SK-N-SH (cell line): ENCODE measurements at regions not wholly inside any gene's neighbourhood (a gene's known extent, or its start where the extent isn't known, plus 50 kb on each side); places are given as distances from the start of the nearest gene placed in this dataset.
"Not testable (repeated sequence)": the region's sequence is repeated elsewhere in the genome, so short reads cannot be mapped to it uniquely, and the experiment has no call there.

Experiments used
- CTCF ChIA-PET: fragments of 300-600, 350-600 bp; formaldehyde crosslinking; extraction: SDS; loops from one replicate; lab custom pipeline; 2021; lab: Yijun Ruan, JAX
- POLR2A ChIA-PET: fragments of 350-600 bp; sonication (Branson Sonifier 250); formaldehyde crosslinking; extraction: SDS; loops from one replicate; lab custom pipeline; 2020; ENCODE audit warnings: antibody characterized with exemption, inconsistent platforms; lab: Yijun Ruan, JAX
- DNase-seq: peaks from one replicate; pipeline ENCODE4 v3.0.0; 2012
- H2AFZ ChIP-seq: fragments of 200-600 bp; sonication (generic); 2 replicates; pipeline ENCODE4 v1.8.1; 2016; ENCODE audit warnings: antibody characterized with exemption, mild to moderate bottlenecking, low read depth
- H3F3A ChIP-seq: fragments of 200-600 bp; sonication (generic); replicated peaks from 2 replicates; pipeline ENCODE3; 2016; ENCODE audit warnings: antibody characterized with exemption, mild to moderate bottlenecking; ENCODE audit not compliant: insufficient read depth
- H3K27ac ChIP-seq, 2 experiments: fragments of 200-500 bp in 1 of 2; fragments of 200-600 bp in 1 of 2; sonication (Bioruptor generic) in 1 of 2; sonication (generic), shearing (Covaris generic) in 1 of 2; 2 replicates each; pipeline versions ENCODE4 v1.5.1 to v1.6.1; 2014 to 2016; ENCODE audit warnings: low read depth in 2 of 2, inconsistent platforms in 1 of 2, low read length in 1 of 2, mild to moderate bottlenecking in 1 of 2, mixed read lengths in 1 of 2
- H3K27me3 ChIP-seq: fragments of 200-600 bp; sonication (generic), shearing (Covaris generic); 2 replicates; pipeline ENCODE4 v1.6.1; 2016; ENCODE audit warnings: mixed run types; ENCODE audit not compliant: insufficient read depth
- H3K36me3 ChIP-seq, 2 experiments: fragments of 200-500 bp in 1 of 2; fragments of 200-600 bp in 1 of 2; sonication (Bioruptor generic) in 1 of 2; sonication (generic) in 1 of 2; replicated peaks in 1 of 2; 2 replicates each; pipeline versions ENCODE3 to v1.5.1; 2014 to 2016; ENCODE audit warnings: low read length in 1 of 2, mild to moderate bottlenecking in 1 of 2; ENCODE audit not compliant: insufficient read depth in 2 of 2, control insufficient read depth in 1 of 2
- H3K4me1 ChIP-seq, 2 experiments: fragments of 200-500 bp in 1 of 2; fragments of 200-600 bp in 1 of 2; sonication (Bioruptor generic) in 1 of 2; sonication (generic), shearing (Covaris generic) in 1 of 2; 2 replicates each; pipeline versions ENCODE4 v1.5.1 to v1.6.1; 2014 to 2016; ENCODE audit warnings: low read depth in 1 of 2, low read length in 1 of 2, mixed run types in 1 of 2; ENCODE audit not compliant: insufficient read depth in 2 of 2, control insufficient read depth in 1 of 2
- H3K4me2 ChIP-seq: fragments of 200-600 bp; sonication (generic), shearing (Covaris generic); 2 replicates; pipeline ENCODE4 v1.6.1; 2017; ENCODE audit warnings: mixed run types
- H3K4me3 ChIP-seq, 2 experiments: fragments of 200-500 bp in 1 of 2; fragments of 200-600 bp in 1 of 2; sonication (Bioruptor generic) in 1 of 2; sonication (generic), shearing (Covaris generic) in 1 of 2; 2 replicates each; pipeline versions ENCODE4 v1.5.1 to v1.8.1; 2014 to 2016; ENCODE audit warnings: low read depth in 2 of 2, inconsistent platforms in 1 of 2, low read length in 1 of 2, mild to moderate bottlenecking in 1 of 2, mixed read lengths in 1 of 2, moderate library complexity in 1 of 2
- H3K79me2 ChIP-seq: fragments of 200-600 bp; sonication (generic); 2 replicates; pipeline ENCODE4 v1.8.1; 2017; ENCODE audit warnings: mild to moderate bottlenecking; ENCODE audit not compliant: insufficient read depth
- H3K9ac ChIP-seq: fragments of 200-600 bp; sonication (generic); 2 replicates; pipeline ENCODE4 v1.6.1; 2017; ENCODE audit warnings: mixed run types
- H3K9me2 ChIP-seq: fragments of 200-600 bp; sonication (generic); 2 replicates; pipeline ENCODE4 v1.6.1; 2017; ENCODE audit warnings: mixed run types
- H3K9me3 ChIP-seq: fragments of 200-600 bp; sonication (generic); 2 replicates; pipeline ENCODE4 v1.6.1; 2017; ENCODE audit warnings: mixed run types, mild to moderate bottlenecking, moderate library complexity
- H4K20me1 ChIP-seq: fragments of 200-600 bp; sonication (generic); 2 replicates; pipeline ENCODE4 v1.6.1; 2017; ENCODE audit warnings: mild to moderate bottlenecking, mixed run types; ENCODE audit not compliant: insufficient read depth
- ELF1 ChIP-seq: IDR thresholded peaks from 2 replicates; pipeline ENCODE4 v1.4.0; 2012
- FOXJ3 ChIP-seq: sonication (generic); formaldehyde crosslinking; IDR thresholded peaks from 2 replicates; pipeline ENCODE4 v1.5.1; 2020; ENCODE audit warnings: mild to moderate bottlenecking, missing genetic modification reagents
- MXI1 ChIP-seq: IDR thresholded peaks from 2 replicates; pipeline ENCODE4 v1.6.1; 2012; ENCODE audit warnings: mild to moderate bottlenecking, low read depth, low read length, improper control_type of control experiment
- REST ChIP-seq: IDR thresholded peaks from 2 replicates; pipeline ENCODE4 v1.6.1; 2012; ENCODE audit warnings: mild to moderate bottlenecking, low read depth, low read length, moderate library complexity
- RFX5 ChIP-seq: IDR thresholded peaks from 2 replicates; pipeline ENCODE4 v1.6.1; 2012; ENCODE audit warnings: mild to moderate bottlenecking, improper control_type of control experiment, low read length
- RXRA ChIP-seq: IDR thresholded peaks from 2 replicates; pipeline ENCODE4 v1.4.0; 2012; ENCODE audit warnings: low read depth, mild to moderate bottlenecking, borderline replicate concordance
- TAF1 ChIP-seq: IDR thresholded peaks from 2 replicates; pipeline ENCODE4 v1.6.1; 2012; ENCODE audit warnings: low read depth, mild to moderate bottlenecking, low read length, moderate library complexity, borderline replicate concordance
- TEAD4 ChIP-seq: IDR thresholded peaks from 2 replicates; pipeline ENCODE4 v1.4.0; 2012; ENCODE audit warnings: mild to moderate bottlenecking, borderline replicate concordance; ENCODE audit not compliant: insufficient read depth
- YY1 ChIP-seq: IDR thresholded peaks from 2 replicates; pipeline ENCODE4 v1.4.0; 2012; ENCODE audit warnings: low read depth, mild to moderate bottlenecking
- WGBS: methylation state at CpG from one replicate; pipeline ENCODE4 v1.1.6; 2017; ENCODE audit warnings: low lambda C conversion rate; 5-methylcytosine and 5-hydroxymethylcytosine counted together
- TF ChIP-seq, protein P1 (sequence below): fragments of 150-350 bp; IDR thresholded peaks from 2 replicates; pipeline ENCODE4 v1.6.1; 2016; ENCODE audit warnings: mild to moderate bottlenecking, low read depth, low read length

- WGBS, result 67% methylated on average over 4 of the region's 4 CpGs
- Histone ChIP-seq H3K4me1 (peaks cover 0 to 9% of the 10 kb centered on the region in 2 experiments; a peak in 1 of 4 replicates), H2AFZ (no peak overlapping the region), H3K27ac (no peak overlapping the region), H4K20me1 (no peaks in the 10 kb centered on the region), H3K9ac (no peak overlapping the region), H3K27me3 (no peaks in the 10 kb centered on the region), H3F3A (no peaks in the 10 kb centered on the region), H3K36me3 (no peaks in the 10 kb centered on the region), H3K79me2 (no peaks in the 10 kb centered on the region), H3K4me3 (no peak overlapping the region), H3K4me2 (no peak overlapping the region), H3K9me2 (no peaks in the 10 kb centered on the region), H3K9me3 (no peaks in the 10 kb centered on the region)
- POLR2A ChIA-PET, result no interaction called here
- CTCF ChIA-PET, result interaction anchor here (1.6 kb wide), 1 partner anchor 12 kb away, joined by 3 read pairs; no protein-coding TSS in a partner anchor
- TF ChIP-seq FOXJ3 (CRISPR knock-in tag) (no peak), TAF1 (no peak), TEAD4 (no peak), REST (no peak), MXI1 (no peak), RFX5 (no peak), RXRA (no peak), ELF1 (no peak), YY1 (no peak)
- TF ChIP-seq, protein P1, sequence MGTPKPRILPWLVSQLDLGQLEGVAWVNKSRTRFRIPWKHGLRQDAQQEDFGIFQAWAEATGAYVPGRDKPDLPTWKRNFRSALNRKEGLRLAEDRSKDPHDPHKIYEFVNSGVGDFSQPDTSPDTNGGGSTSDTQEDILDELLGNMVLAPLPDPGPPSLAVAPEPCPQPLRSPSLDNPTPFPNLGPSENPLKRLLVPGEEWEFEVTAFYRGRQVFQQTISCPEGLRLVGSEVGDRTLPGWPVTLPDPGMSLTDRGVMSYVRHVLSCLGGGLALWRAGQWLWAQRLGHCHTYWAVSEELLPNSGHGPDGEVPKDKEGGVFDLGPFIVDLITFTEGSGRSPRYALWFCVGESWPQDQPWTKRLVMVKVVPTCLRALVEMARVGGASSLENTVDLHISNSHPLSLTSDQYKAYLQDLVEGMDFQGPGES, result no peak
- DNase-seq, result no peak
Observed at GRCh38 chr5:61234019-61234418, 71.8 kb upstream of the SMIM15 start.

DNA sequence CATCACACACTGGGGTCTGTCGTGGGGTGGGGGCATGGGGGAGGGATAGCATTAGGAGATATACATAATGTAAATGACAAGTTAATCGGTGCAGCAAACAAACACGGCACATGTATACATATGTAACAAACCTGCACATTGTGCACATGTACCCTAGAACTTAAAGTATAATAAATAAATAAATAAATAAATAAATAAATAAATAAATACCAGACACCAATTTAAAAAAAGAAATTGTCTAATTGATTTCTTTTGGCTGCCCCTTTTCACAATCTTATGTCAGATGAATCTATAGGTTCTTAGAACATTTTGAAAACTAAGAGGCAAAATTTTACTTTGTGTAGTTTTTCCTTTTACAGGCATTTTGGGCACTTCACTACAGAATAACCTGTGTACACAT, 74.4 kb upstream of the SMIM15 start:
- H3K79me2 ChIP-seq, H3K9me3 ChIP-seq, H3K27ac ChIP-seq, H3K4me1 ChIP-seq, H4K20me1 ChIP-seq, H3K27me3 ChIP-seq, POLR2A ChIA-PET, CTCF ChIA-PET, H3K4me3 ChIP-seq, H3F3A ChIP-seq, H3K36me3 ChIP-seq, H3K9me2 ChIP-seq, DNase-seq, H3K4me2 ChIP-seq, H2AFZ ChIP-seq, H3K9ac ChIP-seq: not testable (repeated sequence)
- WGBS, result 69% methylated on average over 3 of the region's 3 CpGs
